Smooth muscle cell (in vitro differentiated cells): ENCODE measurements at regions not wholly inside any gene's neighbourhood (a gene's known extent, or its start where the extent isn't known, plus 50 kb on each side); places are given as distances from the start of the nearest gene placed in this dataset.
"Not testable (repeated sequence)": the region's sequence is repeated elsewhere in the genome, so short reads cannot be mapped to it uniquely, and the experiment has no call there.

Experiments
- DNase-seq: peaks from one replicate; lab custom pipeline; 2025; ENCODE audit not compliant: unreplicated experiment; lab: John Stamatoyannopoulos, UW
- H2AFZ ChIP-seq: fragments of 200-600 bp; sonication (generic); 2 replicates; pipeline ENCODE4 v1.6.0; 2016; ENCODE audit warnings: antibody characterized with exemption, low read depth, mild to moderate bottlenecking
- H3F3A ChIP-seq: fragments of 200-600 bp; sonication (generic); 2 replicates; pipeline ENCODE4 v1.6.0; 2017; ENCODE audit warnings: antibody characterized with exemption, low read depth
- H3K27ac ChIP-seq: fragments of 200-600 bp; sonication (generic); 2 replicates; pipeline ENCODE4 v1.5.1; 2016; ENCODE audit warnings: low read depth, mild to moderate bottlenecking
- H3K27me3 ChIP-seq: fragments of 200-600 bp; sonication (generic); 2 replicates; pipeline ENCODE4 v1.6.1; 2016; ENCODE audit warnings: low read depth, mild to moderate bottlenecking
- H3K36me3 ChIP-seq: fragments of 200-600 bp; sonication (generic); 2 replicates; pipeline ENCODE4 v1.5.1; 2016; ENCODE audit warnings: low read depth
- H3K4me1 ChIP-seq: fragments of 200-600 bp; sonication (generic); 2 replicates; pipeline ENCODE4 v1.5.1; 2016; ENCODE audit warnings: low read depth
- H3K4me2 ChIP-seq: fragments of 200-600 bp; sonication (generic); 2 replicates; pipeline ENCODE4 v1.6.0; 2016; ENCODE audit warnings: mild to moderate bottlenecking
- H3K4me3 ChIP-seq: fragments of 200-600 bp; sonication (generic); 2 replicates; pipeline ENCODE4 v1.5.1; 2016; ENCODE audit warnings: mild to moderate bottlenecking
- H3K79me2 ChIP-seq: fragments of 200-600 bp; sonication (generic); 2 replicates; pipeline ENCODE4 v1.6.0; 2016; ENCODE audit warnings: low read depth, mild to moderate bottlenecking
- H3K9ac ChIP-seq: fragments of 200-600 bp; sonication (generic); 2 replicates; pipeline ENCODE4 v1.6.0; 2016; ENCODE audit warnings: low read depth
- H3K9me3 ChIP-seq: fragments of 200-600 bp; sonication (generic); replicated peaks from 2 replicates; pipeline ENCODE4 v1.5.1; 2016; ENCODE audit warnings: low read depth
- H4K20me1 ChIP-seq: fragments of 200-600 bp; sonication (generic); 2 replicates; pipeline ENCODE4 v1.6.0; 2016; ENCODE audit warnings: low read depth
- WGBS: methylation state at CpG from one replicate; pipeline ENCODE4 v1.1.7; 2016; ENCODE audit warnings: low lambda C conversion rate; 5-methylcytosine and 5-hydroxymethylcytosine counted together
- TF ChIP-seq, protein P1 (sequence below): fragments of 200-600 bp; sonication (generic); IDR thresholded peaks from 2 replicates; pipeline ENCODE4 v1.5.1; 2017; ENCODE audit warnings: borderline replicate concordance, mild to moderate bottlenecking, antibody characterized with exemption; ENCODE audit not compliant: insufficient read depth, poor library complexity, severe bottlenecking

GRCh38 chr4:66750273-66750672 is 795.0 kb downstream of the CENPC start:
- Histone ChIP-seq H3K9me3 (no peaks in the 10 kb centered on the region), H3K36me3 (no peaks in the 10 kb centered on the region), H3K4me1 (peaks cover 5% of the 10 kb centered on the region), H3K4me2 (peak overlapping the region; percentile 12), H3K79me2 (no peaks in the 10 kb centered on the region), H3K27me3 (no peaks in the 10 kb centered on the region), H3K4me3 (no peak overlapping the region), H3F3A (no peaks in the 10 kb centered on the region), H2AFZ (no peak overlapping the region), H3K9ac (no peak overlapping the region), H3K27ac (peak overlapping the region; percentile 65), H4K20me1 (no peaks in the 10 kb centered on the region)
- 40% methylated on average over 2 of the region's 2 CpGs for WGBS
- TF ChIP-seq, protein P1, sequence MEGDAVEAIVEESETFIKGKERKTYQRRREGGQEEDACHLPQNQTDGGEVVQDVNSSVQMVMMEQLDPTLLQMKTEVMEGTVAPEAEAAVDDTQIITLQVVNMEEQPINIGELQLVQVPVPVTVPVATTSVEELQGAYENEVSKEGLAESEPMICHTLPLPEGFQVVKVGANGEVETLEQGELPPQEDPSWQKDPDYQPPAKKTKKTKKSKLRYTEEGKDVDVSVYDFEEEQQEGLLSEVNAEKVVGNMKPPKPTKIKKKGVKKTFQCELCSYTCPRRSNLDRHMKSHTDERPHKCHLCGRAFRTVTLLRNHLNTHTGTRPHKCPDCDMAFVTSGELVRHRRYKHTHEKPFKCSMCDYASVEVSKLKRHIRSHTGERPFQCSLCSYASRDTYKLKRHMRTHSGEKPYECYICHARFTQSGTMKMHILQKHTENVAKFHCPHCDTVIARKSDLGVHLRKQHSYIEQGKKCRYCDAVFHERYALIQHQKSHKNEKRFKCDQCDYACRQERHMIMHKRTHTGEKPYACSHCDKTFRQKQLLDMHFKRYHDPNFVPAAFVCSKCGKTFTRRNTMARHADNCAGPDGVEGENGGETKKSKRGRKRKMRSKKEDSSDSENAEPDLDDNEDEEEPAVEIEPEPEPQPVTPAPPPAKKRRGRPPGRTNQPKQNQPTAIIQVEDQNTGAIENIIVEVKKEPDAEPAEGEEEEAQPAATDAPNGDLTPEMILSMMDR, result no peak
- no peak for DNase-seq

- H4K20me1 ChIP-seq, H3K4me3 ChIP-seq, H3K9ac ChIP-seq, H3K9me3 ChIP-seq, H3K79me2 ChIP-seq, H3K27ac ChIP-seq, H3K4me1 ChIP-seq, H3K4me2 ChIP-seq, H2AFZ ChIP-seq, H3K36me3 ChIP-seq, H3K27me3 ChIP-seq, H3F3A ChIP-seq, DNase-seq: not testable (repeated sequence)
- 93% methylated on average over 4 of the region's 4 CpGs for WGBS
Measured at GRCh38 chr4:66746918-66747317, 798.4 kb downstream of the CENPC start.

DNA sequence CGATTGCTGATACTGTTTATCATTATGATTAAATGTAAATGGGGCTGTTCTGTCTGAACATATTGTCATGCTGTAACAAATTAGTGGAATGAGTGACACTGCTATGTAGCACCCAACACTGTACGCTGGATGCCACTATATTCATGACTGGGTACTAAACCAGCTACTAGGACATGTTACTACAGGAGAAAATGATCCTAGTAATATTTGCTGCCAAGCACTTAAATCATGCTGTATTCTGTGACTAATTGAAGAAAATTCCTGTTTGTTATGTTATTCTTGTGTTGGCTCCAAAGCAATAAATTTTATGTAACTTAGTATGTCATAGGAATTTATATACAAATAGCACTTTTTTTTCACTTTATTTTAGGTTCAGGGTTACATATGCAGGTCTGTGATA is 804.2 kb downstream of the CENPC start:
- Histone ChIP-seq H3F3A (no peaks in the 10 kb centered on the region), H3K27me3 (no peaks in the 10 kb centered on the region), H2AFZ (no peak overlapping the region), H3K4me1 (no peaks in the 10 kb centered on the region), H3K27ac (no peak overlapping the region), H3K36me3 (no peaks in the 10 kb centered on the region), H4K20me1 (no peaks in the 10 kb centered on the region), H3K79me2 (no peaks in the 10 kb centered on the region), H3K9me3 (no peaks in the 10 kb centered on the region), H3K9ac (no peak overlapping the region), H3K4me3 (no peak overlapping the region), H3K4me2 (no peak overlapping the region)
- 88% methylated on average over 2 of the region's 2 CpGs for WGBS
- TF ChIP-seq, protein P1, result no peak
- DNase-seq, result no peak

DNA sequence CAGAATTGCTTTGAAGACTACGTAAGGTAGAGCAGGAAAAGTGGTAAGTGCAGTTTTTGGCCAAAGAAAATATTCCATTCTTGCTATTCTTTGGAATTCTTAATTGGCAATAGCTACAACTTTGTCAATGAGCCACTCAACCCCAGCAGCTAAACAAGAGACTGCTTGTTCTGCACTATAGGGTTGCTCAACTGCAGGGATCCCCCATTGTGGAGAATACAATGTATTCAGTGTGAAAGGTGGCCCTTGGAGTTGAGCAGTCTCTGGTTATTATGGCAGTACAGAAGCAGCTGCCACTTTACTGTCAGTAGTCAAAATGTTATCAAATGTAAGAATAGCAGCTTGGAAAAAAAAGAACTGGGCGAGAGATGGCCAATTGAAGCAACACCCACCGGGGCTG is 808.7 kb downstream of the CENPC start:
- TF ChIP-seq, protein P1, result no peak
- no peaks in the 10 kb centered on the region for H3K9me3 ChIP-seq
- H3K9ac ChIP-seq, result no peak overlapping the region
- no peaks in the 10 kb centered on the region for H3K36me3 ChIP-seq
- H3K4me3 ChIP-seq, result no peak overlapping the region
- no peak overlapping the region for H3K27ac ChIP-seq
- H4K20me1 ChIP-seq, result no peaks in the 10 kb centered on the region
- H3K27me3 ChIP-seq, result no peaks in the 10 kb centered on the region
- no peak overlapping the region for H3K4me2 ChIP-seq
- H3K4me1 ChIP-seq, result no peaks in the 10 kb centered on the region
- H3F3A ChIP-seq, result no peaks in the 10 kb centered on the region
- no peaks in the 10 kb centered on the region for H3K79me2 ChIP-seq
- H2AFZ ChIP-seq, result no peak overlapping the region
- no peak for DNase-seq
- 93% methylated on average over 3 of the region's 3 CpGs for WGBS
